Thymus (tissue), 11 donors: ENCODE measurements at regions not wholly inside any gene's neighbourhood (a gene's known extent, or its start where the extent isn't known, plus 50 kb on each side); places are given as distances from the start of the nearest gene placed in this dataset.
"Not testable (repeated sequence)": the region's sequence is repeated elsewhere in the genome, so short reads cannot be mapped to it uniquely, and the experiment has no call there.

Experiments
- DNase-seq, 9 donors: peaks; one replicate each; pipeline ENCODE4 v3.0.0-alpha.2; 2013; ENCODE audit warnings: low spot score in 9 of 9, low read depth in 6 of 9, missing footprints in 1 of 9
- H3K27ac ChIP-seq, 2 donors: one replicate each; pipeline ENCODE4 v1.5.1; 2013; ENCODE audit warnings: control low read depth in 1 of 2, low read depth in 1 of 2, low read length in 1 of 2, mild to moderate bottlenecking in 1 of 2, moderate library complexity in 1 of 2
- H3K27me3 ChIP-seq, 2 donors: one replicate each; pipeline ENCODE4 v1.5.1; 2013; ENCODE audit warnings: low read length in 1 of 2; ENCODE audit not compliant: control insufficient read depth in 2 of 2, insufficient read depth in 1 of 2
- H3K36me3 ChIP-seq, 2 donors: one replicate each; pipeline ENCODE4 v1.5.1; 2013; ENCODE audit warnings: low read length in 1 of 2, mild to moderate bottlenecking in 1 of 2, moderate library complexity in 1 of 2; ENCODE audit not compliant: control insufficient read depth in 2 of 2, insufficient read depth in 2 of 2
- H3K4me1 ChIP-seq, 2 donors: one replicate each; pipeline ENCODE4 v1.5.1; 2013; ENCODE audit warnings: low read length in 2 of 2; ENCODE audit not compliant: control insufficient read depth in 2 of 2, insufficient read depth in 2 of 2
- H3K4me3 ChIP-seq, 2 donors: one replicate each; pipeline ENCODE4 v1.5.1; 2013; ENCODE audit warnings: low read length in 2 of 2, control low read depth in 1 of 2, mild to moderate bottlenecking in 1 of 2
- H3K9me3 ChIP-seq, 2 donors: one replicate each; pipeline ENCODE4 v1.5.1; 2013; ENCODE audit warnings: low read length in 1 of 2, mild to moderate bottlenecking in 1 of 2; ENCODE audit not compliant: control insufficient read depth in 2 of 2, insufficient read depth in 1 of 2
- WGBS: extraction: QIAGEN DNeasy Blood & Tissue Kit; methylation state at CpG from one replicate; pipeline ENCODE4 v1.1.7; 2013; 5-methylcytosine and 5-hydroxymethylcytosine counted together
- donor health status: healthy.

DNA sequence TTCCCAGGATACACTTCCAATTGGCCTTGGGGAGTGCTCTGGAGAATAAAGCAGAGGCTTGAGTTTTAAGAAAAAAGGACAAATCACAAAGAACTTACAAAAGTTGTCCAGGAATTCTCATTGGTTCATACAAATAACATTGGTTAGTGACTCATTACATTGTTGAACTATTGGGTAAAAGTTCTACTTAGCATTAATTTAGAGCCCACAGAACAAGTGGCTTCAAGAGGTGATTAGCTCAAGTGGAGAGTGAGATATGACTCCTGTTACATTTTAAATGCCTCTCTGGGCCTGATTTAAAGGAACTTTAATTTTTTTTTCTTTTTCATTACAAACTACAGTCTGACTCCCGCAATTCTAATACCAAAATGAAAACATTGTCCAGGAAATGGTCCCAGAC is 72.9 kb downstream of the ASCL4 start:
- no peak overlapping the region for H3K27ac ChIP-seq
- H3K27me3 ChIP-seq: peaks cover 35 to 60% of the 10 kb centered on the region in 2 donors

DNA sequence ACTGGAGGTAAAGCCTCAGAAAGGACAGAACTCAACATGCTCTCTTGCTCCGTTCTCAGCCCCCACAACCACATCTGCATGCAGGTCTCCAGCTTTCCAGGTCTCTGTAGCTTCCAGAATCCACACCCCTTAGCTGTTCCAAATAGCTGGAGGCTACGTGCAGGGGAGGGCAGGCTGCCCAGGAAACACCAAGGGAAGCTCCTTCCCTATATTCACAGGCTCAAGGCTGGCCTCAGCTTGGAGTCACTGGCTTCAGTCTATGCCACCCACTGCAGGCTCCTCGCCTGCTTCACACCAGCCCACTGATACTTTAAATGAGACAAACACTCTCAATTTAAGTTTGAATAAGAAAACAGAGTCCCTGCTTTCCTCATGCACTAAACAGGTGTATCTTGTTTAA is 73.3 kb downstream of the ASCL4 start:
- H3K27ac ChIP-seq: no peak overlapping the region
- no peak for DNase-seq
- H3K27me3 ChIP-seq: peaks cover 33 to 56% of the 10 kb centered on the region in 2 donors
- H3K9me3 ChIP-seq: no peaks in the 10 kb centered on the region
- H3K36me3 ChIP-seq: no peaks in the 10 kb centered on the region
- H3K4me1 ChIP-seq: no peaks in the 10 kb centered on the region
- WGBS: 34% methylated on average over 3 of the region's 3 CpGs
- H3K4me3 ChIP-seq: no peak overlapping the region

More for the DNA sequence above, 72.9 kb downstream of the ASCL4 start:
- no peak for DNase-seq
- no peaks in the 10 kb centered on the region for H3K4me1 ChIP-seq
- H3K36me3 ChIP-seq: no peaks in the 10 kb centered on the region
- WGBS: 78% methylated on average over 1 of the region's 1 CpG
- H3K9me3 ChIP-seq: no peaks in the 10 kb centered on the region
- H3K4me3 ChIP-seq: no peak overlapping the region

DNA sequence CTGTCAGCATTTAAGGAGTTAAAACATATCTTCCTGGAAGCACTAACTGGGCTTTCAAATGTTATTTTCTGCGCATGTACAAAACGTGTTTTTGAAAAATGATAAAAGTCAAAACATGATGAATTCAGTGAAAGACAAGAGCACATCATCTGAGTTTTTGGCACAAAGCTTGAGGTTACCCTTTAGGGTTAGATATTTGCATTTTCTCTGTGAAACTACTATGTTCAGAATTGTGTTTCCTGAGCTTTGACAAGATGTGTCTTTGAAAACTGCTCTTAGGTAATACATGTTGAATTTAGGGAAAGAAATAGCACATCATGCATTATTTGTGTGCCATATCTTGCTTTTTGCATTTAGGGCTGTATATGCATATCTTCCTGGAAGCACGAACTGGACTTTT is 79.0 kb downstream of the ASCL4 start:
- no peak overlapping the region for H3K27ac ChIP-seq
- no peak for DNase-seq
- no peak overlapping the region for H3K4me3 ChIP-seq
- H3K27me3 ChIP-seq: peaks cover 0 to 6% of the 10 kb centered on the region in 2 donors
- no peaks in the 10 kb centered on the region for H3K36me3 ChIP-seq
- H3K4me1 ChIP-seq: no peaks in the 10 kb centered on the region
- 79% methylated on average over 3 of the region's 3 CpGs for WGBS
- H3K9me3 ChIP-seq: no peaks in the 10 kb centered on the region

DNA sequence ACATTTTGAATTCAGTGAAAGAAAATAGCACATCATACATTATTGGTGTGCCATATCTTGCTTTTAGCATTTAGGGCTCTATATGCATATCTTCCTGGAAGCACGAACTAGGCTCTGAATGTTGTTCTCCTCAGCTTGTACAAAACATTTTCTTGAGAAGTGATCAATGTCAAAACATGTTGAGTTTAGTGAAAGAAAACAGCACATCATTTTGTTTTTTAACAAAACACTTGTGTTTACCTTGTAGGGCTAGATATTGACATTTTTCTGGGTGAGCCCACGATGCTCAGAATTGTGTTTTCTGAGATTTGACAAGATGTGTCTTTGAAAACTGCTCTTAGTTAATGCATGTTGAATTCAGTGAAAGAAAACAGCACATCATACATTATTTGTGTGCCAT is 81.0 kb downstream of the ASCL4 start:
- H3K9me3 ChIP-seq: no peaks in the 10 kb centered on the region
- no peak overlapping the region for H3K4me3 ChIP-seq
- no peaks in the 10 kb centered on the region for H3K27me3 ChIP-seq
- 90% methylated on average over 2 of the region's 2 CpGs for WGBS
- no peaks in the 10 kb centered on the region for H3K4me1 ChIP-seq
- no peaks in the 10 kb centered on the region for H3K36me3 ChIP-seq
- H3K27ac ChIP-seq: no peak overlapping the region
- no peak for DNase-seq

DNA sequence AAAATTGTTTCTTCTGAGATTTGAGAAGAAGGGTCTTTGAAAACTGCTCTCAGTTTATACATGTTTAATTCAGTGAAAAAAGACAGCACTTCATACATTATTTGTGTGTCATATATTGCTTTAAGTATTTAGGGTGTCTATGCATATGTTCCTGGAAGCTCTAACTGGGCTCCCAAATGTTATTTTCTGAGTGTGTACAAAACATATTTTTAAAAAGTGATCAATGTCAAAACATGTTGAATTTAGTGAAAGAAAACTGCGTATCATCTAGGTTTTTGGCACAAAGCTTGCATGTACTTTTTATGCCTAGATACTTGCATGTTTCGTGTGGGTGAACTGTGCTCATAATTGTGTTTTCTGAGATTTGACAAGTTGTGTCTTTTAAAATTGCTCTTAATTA is 81.6 kb downstream of the ASCL4 start:
- DNase-seq: no peak
- Histone ChIP-seq H3K9me3 (no peaks in the 10 kb centered on the region), H3K27me3 (no peaks in the 10 kb centered on the region), H3K36me3 (no peaks in the 10 kb centered on the region), H3K27ac (no peak overlapping the region), H3K4me3 (no peak overlapping the region), H3K4me1 (no peaks in the 10 kb centered on the region)
- whole genome bisulfite sequencing: 49% methylated on average over 2 of the region's 2 CpGs

DNA sequence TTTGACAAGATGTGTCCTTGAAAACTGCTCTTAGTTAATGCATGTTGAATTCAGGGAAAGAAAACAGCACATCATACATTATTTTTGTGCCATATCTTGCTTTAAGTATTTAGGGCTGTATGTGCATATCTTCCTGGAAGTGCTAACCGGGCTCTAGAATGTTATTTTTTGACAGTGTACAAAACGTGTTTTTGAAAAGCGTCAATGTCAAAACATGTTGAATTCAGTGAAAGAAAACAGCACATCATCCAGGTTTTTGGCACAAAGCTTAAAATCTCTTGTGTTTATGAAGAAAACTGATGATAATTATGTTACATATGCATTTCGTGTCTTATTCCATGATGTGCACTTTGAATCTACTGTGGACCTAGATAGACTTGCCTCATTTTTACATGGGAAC is 82.7 kb downstream of the ASCL4 start:
- no peaks in the 10 kb centered on the region for H3K9me3 ChIP-seq
- WGBS: 93% methylated on average over 4 of the region's 4 CpGs
- H3K27me3 ChIP-seq: no peaks in the 10 kb centered on the region

DNA sequence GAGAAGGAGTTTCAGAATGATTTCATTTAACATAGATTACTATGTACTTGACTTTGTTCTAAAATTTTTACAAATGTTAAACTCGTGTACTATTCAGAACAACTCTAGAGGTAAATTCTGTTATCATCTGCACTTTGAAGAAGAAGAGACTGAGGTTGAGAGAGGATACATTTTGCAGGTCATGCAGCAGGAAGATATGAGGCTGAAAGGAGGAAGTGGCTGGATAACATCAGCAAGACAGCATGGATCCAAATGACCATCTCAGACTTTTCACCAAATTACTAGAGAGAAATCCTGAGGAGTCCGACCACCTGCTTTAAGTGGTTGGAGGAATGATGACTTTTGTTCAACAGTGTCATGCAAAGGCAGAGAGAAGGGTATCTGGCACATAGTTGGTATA is 84.9 kb downstream of the ASCL4 start:
- WGBS: 65% methylated on average over 2 of the region's 2 CpGs
- H3K27me3 ChIP-seq: peaks cover 0 to 8% of the 10 kb centered on the region in 2 donors
- H3K36me3 ChIP-seq: no peaks in the 10 kb centered on the region
- no peaks in the 10 kb centered on the region for H3K4me1 ChIP-seq
- H3K9me3 ChIP-seq: no peaks in the 10 kb centered on the region
- no peak overlapping the region for H3K27ac ChIP-seq
- no peak overlapping the region for H3K4me3 ChIP-seq
- DNase-seq: no peak

More for the DNA sequence above, 82.7 kb downstream of the ASCL4 start:
- no peak for DNase-seq
- H3K36me3 ChIP-seq: no peaks in the 10 kb centered on the region
- no peak overlapping the region for H3K27ac ChIP-seq
- no peaks in the 10 kb centered on the region for H3K4me1 ChIP-seq
- no peak overlapping the region for H3K4me3 ChIP-seq

DNA sequence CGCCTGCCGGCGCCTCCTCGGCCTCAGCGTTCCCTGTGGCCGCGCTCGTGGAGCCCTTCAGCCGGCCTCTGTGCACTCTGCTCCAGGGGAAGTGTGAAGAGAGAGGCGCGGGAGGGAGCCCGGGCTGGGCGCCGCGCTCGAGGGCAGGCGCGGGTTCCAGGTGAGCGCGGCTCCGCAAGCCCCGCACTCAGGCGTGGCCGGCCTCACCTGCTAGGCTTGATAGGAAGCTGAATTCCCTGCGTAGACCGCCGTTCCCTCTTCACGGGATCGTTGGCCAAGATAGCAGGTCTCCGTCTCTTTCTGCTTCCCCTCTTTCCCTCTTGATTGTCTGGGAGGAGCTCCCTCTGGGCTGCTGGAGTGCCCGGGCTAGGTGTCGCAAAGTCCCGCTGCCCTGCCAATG is 89.7 kb downstream of the ASCL4 start:
- no peak overlapping the region for H3K27ac ChIP-seq
- H3K27me3 ChIP-seq: peaks cover 0 to 14% of the 10 kb centered on the region in 2 donors
- no peaks in the 10 kb centered on the region for H3K36me3 ChIP-seq
- 36% methylated on average over 33 of the region's 33 CpGs for WGBS
- H3K9me3 ChIP-seq: no peaks in the 10 kb centered on the region
- H3K4me1 ChIP-seq: no peaks in the 10 kb centered on the region
- DNase-seq: no peak
- no peak overlapping the region for H3K4me3 ChIP-seq

DNA sequence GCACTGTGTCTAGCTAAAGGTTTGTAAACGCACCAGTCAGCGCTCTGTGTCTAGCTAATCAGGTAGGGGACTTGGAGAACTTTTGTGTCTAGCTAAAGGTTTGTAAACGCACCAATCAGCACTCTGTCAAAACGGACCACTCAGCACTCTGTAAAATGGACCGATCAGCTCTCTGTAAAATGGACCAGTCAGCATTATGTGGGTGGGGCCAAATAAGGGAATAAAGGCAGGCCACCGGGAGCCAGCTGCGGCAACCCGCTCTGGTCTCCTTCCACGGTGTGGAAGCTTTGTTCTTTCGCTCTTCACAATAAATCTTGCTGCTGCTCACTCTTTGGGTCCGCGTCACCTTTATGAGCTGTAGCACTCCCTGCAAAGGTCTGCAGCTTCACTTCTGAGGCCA is 90.2 kb downstream of the ASCL4 start:
- H3K4me1 ChIP-seq, DNase-seq, H3K36me3 ChIP-seq, H3K4me3 ChIP-seq, H3K9me3 ChIP-seq, H3K27ac ChIP-seq: not testable (repeated sequence)
- 84% methylated on average over 12 of the region's 12 CpGs for WGBS
- peaks cover 0 to 14% of the 10 kb centered on the region in 2 donors for H3K27me3 ChIP-seq

DNA sequence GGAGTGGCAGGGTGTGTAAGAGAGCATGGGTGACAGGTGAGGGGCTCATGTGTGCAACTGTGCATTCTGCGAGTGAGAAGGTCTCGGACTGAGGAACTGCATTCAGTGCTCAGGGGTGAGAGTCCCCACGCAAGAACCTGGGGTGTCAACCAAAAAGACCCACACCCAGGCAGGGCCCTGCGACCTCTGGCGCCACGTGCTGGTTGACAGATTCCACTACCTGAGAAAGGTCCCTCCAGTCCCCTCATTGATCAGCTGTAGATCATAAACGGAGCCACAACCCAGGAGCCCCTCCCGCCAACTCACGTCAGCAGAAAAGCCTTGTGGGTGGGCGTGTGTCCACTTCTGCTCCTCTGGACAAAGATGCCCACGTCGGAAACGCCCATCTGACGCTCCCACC is 98.7 kb downstream of the ASCL4 start:
- Histone ChIP-seq H3K27me3 (peaks cover 0 to 7% of the 10 kb centered on the region in 2 donors), H3K9me3 (no peaks in the 10 kb centered on the region), H3K4me3 (no peak overlapping the region), H3K27ac (no peak overlapping the region), H3K4me1 (no peaks in the 10 kb centered on the region), H3K36me3 (no peaks in the 10 kb centered on the region)
- DNase-seq: no peak
- 64% methylated on average over 14 of the region's 14 CpGs for WGBS
